ENCODE measurements at regions not wholly inside any gene's neighbourhood (a gene's known extent, or its start where the extent isn't known, plus 50 kb on each side); places are given as distances from the start of the nearest gene placed in this dataset.

DNA sequence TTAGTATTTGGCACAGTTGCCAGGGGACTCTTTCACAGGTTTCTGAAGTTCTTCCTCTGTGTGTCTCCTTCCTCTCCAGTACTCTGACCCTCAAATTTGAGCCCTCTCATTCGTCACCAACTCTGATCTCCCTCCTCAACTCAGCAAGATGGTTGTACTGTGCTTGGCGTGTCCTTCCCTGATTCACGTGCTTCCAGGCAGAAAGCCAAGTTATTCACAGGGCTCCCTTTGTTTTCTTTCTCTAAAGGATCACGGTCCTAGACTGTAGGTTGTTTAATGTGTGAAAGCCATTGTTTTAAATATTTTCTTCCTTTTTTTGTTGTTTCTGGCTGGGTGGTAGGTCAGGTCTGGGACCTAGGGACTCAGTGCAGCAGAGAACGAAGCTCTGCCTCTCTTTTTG is 142.9 kb downstream of the DMAC1 start:
- TF ChIP-seq, protein P1, sequence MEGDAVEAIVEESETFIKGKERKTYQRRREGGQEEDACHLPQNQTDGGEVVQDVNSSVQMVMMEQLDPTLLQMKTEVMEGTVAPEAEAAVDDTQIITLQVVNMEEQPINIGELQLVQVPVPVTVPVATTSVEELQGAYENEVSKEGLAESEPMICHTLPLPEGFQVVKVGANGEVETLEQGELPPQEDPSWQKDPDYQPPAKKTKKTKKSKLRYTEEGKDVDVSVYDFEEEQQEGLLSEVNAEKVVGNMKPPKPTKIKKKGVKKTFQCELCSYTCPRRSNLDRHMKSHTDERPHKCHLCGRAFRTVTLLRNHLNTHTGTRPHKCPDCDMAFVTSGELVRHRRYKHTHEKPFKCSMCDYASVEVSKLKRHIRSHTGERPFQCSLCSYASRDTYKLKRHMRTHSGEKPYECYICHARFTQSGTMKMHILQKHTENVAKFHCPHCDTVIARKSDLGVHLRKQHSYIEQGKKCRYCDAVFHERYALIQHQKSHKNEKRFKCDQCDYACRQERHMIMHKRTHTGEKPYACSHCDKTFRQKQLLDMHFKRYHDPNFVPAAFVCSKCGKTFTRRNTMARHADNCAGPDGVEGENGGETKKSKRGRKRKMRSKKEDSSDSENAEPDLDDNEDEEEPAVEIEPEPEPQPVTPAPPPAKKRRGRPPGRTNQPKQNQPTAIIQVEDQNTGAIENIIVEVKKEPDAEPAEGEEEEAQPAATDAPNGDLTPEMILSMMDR (IDR thresholded peaks at IDR 0.05) = no peak
- no peak for TF ChIP-seq POLR2A (IDR thresholded peaks at IDR 0.05)
